NCI-H2029 (cell line): ENCODE measurements at regions not wholly inside any gene's neighbourhood (a gene's known extent, or its start where the extent isn't known, plus 50 kb on each side); places are given as distances from the start of the nearest gene placed in this dataset.

ENCODE experiments used
- DNase-seq: peaks from one replicate; lab custom pipeline; 2025; lab: John Stamatoyannopoulos, UW

GRCh38 chr14:83455561-83455960 is 1921.9 kb upstream of the SEL1L start:
- DNase-seq = no peak

- DNase-seq = no peak
Measured at GRCh38 chr14:83461521-83461920, 1927.9 kb upstream of the SEL1L start.

DNA sequence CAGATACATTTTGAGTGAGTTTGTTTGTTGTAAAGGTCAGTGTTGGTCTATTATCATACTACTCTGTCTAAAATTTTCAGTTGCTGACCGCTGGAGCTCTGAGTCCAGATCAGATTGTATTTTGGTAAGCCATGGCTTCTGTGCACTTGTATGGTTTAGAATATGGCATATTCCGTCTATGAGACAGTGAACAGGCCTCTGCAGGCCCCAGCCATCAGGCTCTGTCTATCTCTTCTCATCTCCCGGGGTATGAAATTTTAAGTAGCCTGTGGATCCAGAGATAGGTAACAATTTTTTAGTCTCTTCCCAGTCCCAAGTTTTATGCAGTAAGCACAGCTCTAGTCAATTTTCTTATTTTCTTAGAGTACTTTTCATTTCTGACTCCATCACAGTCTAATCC is 1929.1 kb upstream of the SEL1L start:
- no peak for DNase-seq

DNA sequence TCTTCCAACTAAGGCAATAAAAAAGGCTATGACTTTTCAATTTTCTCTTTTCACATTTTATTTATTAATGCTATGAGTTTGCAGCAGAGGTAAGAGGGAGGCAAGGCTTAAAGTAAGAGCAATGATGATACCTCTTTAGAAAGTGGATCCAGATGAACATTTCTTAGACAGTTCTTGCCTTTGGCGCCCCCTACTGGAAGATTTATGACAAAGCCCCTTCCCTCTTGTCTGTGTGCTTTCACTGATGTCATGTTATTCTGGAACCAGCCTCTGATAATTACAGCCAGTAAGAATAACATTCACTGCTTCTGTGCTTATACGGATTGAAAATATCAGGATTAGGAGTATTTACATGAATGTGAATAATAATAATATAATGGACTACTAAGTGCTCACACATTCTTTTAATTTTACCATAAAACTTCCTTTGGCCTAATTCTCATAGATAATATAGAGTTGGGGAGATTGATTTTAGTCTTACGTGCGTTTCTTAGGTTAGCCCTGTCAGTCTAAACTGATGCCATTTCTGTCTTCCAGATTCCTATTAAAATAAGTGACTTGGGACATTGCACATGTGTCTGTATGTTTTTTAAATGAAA is 1929.9 kb upstream of the SEL1L start:
- DNase-seq = no peak

- DNase-seq = no peak
Measured at GRCh38 chr14:83467811-83468210, 1934.2 kb upstream of the SEL1L start.

DNA sequence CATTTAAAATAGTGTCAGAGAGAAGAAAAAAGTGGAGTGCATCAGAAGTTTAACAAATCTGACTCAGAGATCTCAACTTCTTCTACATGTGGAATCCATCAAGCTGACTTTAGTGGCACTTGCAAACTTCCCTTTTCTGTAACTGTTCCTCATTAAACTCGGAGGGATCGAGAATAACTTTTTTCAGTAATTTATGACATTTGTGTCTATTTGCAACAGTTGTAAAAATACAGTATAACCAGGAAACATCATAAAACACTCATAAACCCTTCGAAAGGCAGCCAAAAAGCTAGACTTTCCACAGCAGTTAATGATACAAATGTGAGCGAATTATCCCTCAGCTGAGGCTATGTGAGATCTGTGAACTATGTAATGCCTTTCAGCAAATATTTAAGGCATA is 1936.8 kb upstream of the SEL1L start:
- no peak for DNase-seq

- DNase-seq = no peak
Measured at GRCh38 chr14:83470959-83471695, 1937.5 kb upstream of the SEL1L start.

GRCh38 chr14:83473416-83474235 is 1940.0 kb upstream of the SEL1L start:
- DNase-seq = no peak

- DNase-seq = no peak
Measured at GRCh38 chr14:83478741-83479140, 1945.1 kb upstream of the SEL1L start.

GRCh38 chr14:83483063-83483462 is 1949.4 kb upstream of the SEL1L start:
- no peak for DNase-seq

DNA sequence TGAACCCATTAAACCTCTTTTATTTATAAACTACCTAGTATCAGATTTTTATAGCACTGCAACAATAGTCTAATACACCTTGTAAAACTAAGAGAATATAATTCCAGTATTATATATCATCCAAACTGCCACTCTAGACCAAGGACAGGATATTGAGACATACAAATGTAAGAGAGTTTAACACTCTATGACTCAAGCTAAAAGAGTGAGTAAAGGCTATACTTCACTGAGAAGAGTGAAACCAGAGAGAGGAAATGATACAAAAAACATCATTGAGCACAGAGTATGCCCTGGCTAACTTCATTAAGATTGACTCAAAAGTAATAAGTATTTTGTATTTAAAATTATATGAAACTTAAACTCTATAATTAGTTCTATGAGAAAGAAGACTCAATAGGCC is 1951.9 kb upstream of the SEL1L start:
- no peak for DNase-seq

DNA sequence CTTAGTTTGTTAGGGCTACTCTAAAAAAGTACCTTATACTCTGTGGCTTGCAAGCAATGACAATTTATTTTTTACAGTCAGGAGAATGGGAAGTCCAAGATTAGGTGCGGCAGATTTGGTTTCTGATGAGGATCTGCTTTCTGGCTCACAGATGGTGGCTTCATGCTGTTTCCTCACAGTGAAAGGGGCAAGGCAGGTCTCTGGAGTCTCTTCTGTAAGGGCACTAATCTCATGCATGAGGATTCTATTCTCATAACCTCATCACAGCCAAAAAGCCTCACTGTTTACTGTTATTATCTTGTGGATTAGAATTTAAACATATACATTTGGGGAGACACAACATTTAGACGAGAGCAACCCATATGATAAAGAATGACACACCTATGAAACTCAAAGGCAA is 1957.4 kb upstream of the SEL1L start:
- DNase-seq = no peak

- no peak for DNase-seq
Measured at GRCh38 chr14:83520837-83521236, 1987.2 kb upstream of the SEL1L start.

GRCh38 chr14:83529531-83529930 is 1995.9 kb upstream of the SEL1L start:
- no peak for DNase-seq

DNA sequence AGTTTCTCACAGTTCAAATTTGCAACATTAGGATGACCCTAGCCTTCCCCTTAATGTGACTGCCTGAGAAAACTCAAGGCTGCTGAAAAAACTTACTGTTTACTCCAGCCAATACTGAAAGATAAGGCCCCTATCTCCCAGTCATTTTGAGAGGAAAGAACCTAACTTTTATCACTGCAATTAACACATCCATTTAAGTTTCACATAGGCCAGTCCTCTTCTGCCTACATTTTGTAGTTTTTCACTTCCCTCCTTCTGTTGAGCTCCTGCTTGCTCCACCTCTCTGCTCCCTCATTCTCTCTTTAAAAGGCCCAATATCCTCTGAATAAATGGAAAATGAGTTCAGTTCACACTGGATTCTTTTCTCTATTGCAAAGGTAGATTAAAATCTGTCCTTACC is 1996.2 kb upstream of the FLRT2 start:
- DNase-seq = no peak

DNA sequence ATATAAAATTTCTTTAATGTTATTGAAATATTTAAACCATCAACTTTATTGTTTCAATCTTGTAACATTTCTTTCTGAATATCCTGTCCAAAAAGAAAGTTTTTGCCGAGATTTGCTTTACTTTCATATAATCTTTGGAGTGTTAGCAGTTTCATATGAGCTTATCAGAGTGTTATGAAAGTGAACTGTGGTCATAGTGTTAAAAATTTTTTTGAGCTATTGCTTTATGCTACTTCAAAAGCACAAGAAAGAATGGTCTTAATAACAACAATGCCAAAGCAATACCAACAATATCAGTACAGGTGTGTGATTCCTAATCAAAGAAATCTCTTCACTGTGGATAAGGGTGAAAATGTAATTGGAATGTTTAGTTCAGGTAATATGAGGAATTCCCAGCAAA is 1994.9 kb upstream of the FLRT2 start:
- DNase-seq = no peak

- DNase-seq = no peak
Measured at GRCh38 chr14:83535444-83535843, 1994.5 kb upstream of the FLRT2 start.

DNA sequence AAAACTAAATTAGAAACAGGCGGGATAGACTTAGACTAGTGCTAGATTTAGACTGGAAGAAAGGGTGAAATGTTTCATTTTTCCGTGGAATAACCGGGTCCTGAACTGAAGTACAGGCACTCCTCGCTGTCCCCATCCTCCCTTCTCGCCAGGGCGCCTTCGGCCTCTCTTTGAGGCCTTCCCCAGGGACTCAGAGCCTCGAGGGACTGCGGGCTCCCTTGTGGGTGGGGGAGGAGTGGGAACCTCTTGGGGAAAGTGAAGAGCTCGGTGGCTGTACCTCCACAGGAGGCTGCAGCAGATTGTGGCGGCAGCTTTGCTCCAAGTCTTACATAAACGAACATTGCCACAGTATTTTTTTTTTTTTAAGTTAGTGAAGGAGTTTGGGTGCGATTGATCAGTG is 1988.8 kb upstream of the FLRT2 start:
- no peak for DNase-seq

GRCh38 chr14:83548061-83548839 is 1981.7 kb upstream of the FLRT2 start:
- DNase-seq = no peak

DNA sequence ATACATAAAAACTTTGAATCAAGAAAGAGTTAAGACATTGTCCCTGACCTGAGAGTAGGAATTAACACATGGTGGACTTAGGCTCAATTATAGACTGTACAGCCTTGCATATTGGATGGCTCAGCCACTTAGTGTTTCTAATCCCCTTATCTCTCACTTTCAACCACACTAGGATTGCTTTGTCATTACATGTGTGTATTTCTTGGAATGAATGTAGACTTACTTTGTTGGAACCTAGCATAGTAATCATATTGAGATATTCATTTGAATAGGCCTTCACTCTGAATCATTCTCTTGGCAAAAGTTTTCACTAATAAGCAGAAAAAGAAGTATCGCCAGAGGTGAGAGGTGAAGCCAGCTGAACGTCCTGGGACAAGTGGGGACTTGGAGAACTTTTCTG is 1973.9 kb upstream of the FLRT2 start:
- no peak for DNase-seq

DNA sequence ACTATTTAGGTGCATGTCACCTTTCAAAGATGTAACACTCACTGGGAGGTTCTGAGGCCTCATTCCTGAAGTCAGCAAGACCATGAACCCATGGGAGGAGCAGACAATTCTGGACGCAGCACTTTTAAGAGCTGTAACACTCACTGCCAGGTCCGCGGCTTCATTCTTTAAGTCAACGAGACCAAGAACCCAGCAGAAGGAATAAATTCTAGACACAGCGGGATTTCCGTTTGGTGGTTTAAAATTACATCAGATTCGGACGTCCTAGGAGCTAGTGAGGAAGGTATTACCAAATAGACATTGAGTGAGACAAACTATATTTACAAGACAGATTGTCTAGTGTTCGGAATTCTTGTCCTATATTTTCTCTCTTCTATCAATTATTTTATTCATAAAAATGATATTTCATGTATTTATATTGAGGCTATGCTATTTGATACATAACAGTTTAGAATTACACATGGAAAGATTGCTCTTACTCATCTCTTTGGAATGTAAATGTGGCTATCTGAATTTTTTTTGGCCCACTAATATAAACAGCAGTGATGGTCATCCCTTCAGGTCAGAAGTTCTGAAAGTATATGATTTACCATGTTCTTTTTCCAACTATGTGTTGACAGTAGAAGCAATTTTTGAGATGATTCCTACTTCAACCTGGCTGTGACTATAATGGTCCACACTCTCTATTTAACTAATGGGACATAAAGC is 1973.0 kb upstream of the FLRT2 start:
- no peak for DNase-seq

DNA sequence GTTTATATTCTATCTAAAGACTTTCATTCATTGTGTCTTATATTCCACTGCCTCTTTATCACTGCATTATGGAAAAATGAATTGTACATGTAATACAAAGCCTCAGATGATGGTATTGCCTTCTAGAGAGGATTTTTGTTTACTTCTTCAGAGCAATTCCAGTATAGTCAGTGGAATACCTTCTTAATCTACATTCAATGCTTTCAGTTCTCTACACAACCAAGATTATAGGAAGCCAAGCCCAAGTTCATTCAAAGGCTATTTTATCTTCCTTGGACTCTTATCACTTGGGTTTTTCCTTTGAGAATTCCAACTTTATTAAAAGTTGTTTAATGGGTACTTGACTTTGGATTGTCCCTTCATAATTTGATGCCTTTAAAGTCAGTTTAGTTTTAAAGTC is 1971.0 kb upstream of the FLRT2 start:
- no peak for DNase-seq
